Kidney (tissue), 13 donors: ENCODE measurements at regions not wholly inside any gene's neighbourhood (a gene's known extent, or its start where the extent isn't known, plus 50 kb on each side); places are given as distances from the start of the nearest gene placed in this dataset.
"Not testable (repeated sequence)": the region's sequence is repeated elsewhere in the genome, so short reads cannot be mapped to it uniquely, and the experiment has no call there.

ENCODE experiments used
- DNase-seq, 5 donors: peaks; one replicate each; pipeline ENCODE4 v3.0.0-alpha.2; 2013 to 2020
- FAIRE-seq: peaks from 2 replicates; lab custom pipeline; 2012; peaks lifted over from hg19 to GRCh38; lab: Jason Lieb, UNC
- H3K27ac ChIP-seq, 2 donors: one replicate each; pipeline ENCODE4 v1.7.0; 2013; ENCODE audit warnings: low read depth in 2 of 2, low read length in 2 of 2, inconsistent platforms in 1 of 2
- H3K27me3 ChIP-seq: one replicate; pipeline ENCODE4 v1.7.1; 2013; ENCODE audit warnings: low read length, inconsistent platforms; ENCODE audit not compliant: control insufficient read depth, insufficient read depth
- H3K36me3 ChIP-seq, 3 donors: one replicate each; pipeline versions ENCODE4 v1.7.0 to v1.7.1; 2013; ENCODE audit warnings: low read length in 3 of 3, control low read depth in 1 of 3, inconsistent platforms in 1 of 3; ENCODE audit not compliant: insufficient read depth in 3 of 3, control insufficient read depth in 2 of 3
- H3K4me1 ChIP-seq, 3 donors: one replicate each; pipeline versions ENCODE4 v1.7.0 to v1.7.1; 2013; ENCODE audit warnings: low read length in 3 of 3, inconsistent platforms in 1 of 3, low read depth in 1 of 3; ENCODE audit not compliant: control insufficient read depth in 2 of 3, insufficient read depth in 2 of 3
- H3K4me3 ChIP-seq, 3 donors: one replicate each; pipeline versions ENCODE4 v1.7.0 to v1.8.1; 2013; ENCODE audit warnings: low read length in 3 of 3, control low read depth in 1 of 3, inconsistent platforms in 1 of 3
- H3K9ac ChIP-seq, 3 donors: one replicate each; pipeline versions ENCODE4 v1.7.0 to v1.7.1; 2013; ENCODE audit warnings: low read length in 3 of 3, control low read depth in 1 of 3, inconsistent platforms in 1 of 3
- H3K9me3 ChIP-seq, 3 donors: one replicate each; pipeline versions ENCODE4 v1.7.0 to v1.7.1; 2013; ENCODE audit warnings: low read length in 3 of 3, control low read depth in 1 of 3, inconsistent platforms in 1 of 3; ENCODE audit not compliant: control insufficient read depth in 2 of 3, insufficient read depth in 1 of 3
- CTCF ChIP-seq: IDR thresholded peaks from 3 replicates; pipeline ENCODE4 v1.5.1; 2012; ENCODE audit warnings: mild to moderate bottlenecking, moderate library complexity, borderline replicate concordance; ENCODE audit not compliant: insufficient read depth; ENCODE audit errors: extremely low read depth
- intact Hi-C: fragments of 100-400 bp; cut with DNase I; formaldehyde crosslinking; loops from one replicate; pipeline ENCODE4 v1.11.1; 2022
- donor health status: control.
- donor health status: control.
- donor health status: control.
- donor health status: control.
- donor health status: control.
- donor health status: DM: yes; HTN: yes; CAD: no.
- donor health status: Normal renal cell carcinoma (clear cell type).

DNA sequence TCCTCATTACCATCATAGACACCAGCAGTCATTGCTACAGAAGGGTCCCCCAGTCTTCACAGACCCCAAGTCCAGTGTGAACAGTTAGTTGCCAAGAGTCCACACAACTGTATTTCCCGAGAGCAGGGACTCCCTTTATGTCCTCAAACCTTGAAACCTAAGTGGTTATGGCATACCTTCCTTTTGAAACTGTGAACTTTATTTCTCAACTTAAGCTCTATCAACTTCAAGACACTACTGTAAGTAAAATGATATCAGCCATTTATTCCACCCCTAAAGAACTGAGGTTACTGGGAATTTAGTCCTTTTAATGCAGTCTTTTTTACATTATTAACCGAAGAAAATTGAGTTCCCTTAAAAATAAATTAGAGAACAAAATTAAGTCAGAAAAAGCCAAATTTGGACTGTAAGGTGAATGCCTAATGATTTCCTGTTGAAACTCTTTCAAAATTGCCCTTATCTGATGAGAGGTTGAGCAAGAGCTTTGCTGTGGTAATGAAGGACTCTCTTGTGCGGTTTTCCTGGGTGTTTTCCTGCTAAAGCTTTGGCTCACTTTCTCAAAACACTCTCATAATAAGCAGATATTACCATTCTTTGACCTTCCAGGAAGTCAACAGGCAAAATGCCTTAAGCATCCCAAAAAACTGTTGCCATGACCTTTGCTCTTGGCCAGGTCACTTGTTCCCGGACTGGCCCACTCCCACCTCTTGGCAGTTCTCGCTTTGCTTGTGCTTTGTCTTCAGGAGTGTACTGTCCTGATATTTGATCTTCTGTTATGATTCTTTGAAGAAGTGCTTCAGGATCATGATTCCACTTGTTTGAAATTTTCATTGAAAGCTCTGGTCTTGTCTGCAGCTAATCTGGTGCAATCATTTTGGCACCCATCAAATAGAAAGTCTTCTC lies 765.4 kb upstream of the ANO3 start:
- DNase-seq, result no peak
- Histone ChIP-seq H3K4me1 (no peaks in the 10 kb centered on the region), H3K27me3 (no peaks in the 10 kb centered on the region), H3K36me3 (no peaks in the 10 kb centered on the region), H3K4me3 (no peak overlapping the region), H3K27ac (no peak overlapping the region), H3K9me3 (peaks cover 0 to 2% (median 0%) of the 10 kb centered on the region in 3 donors), H3K9ac (no peak overlapping the region)
- FAIRE-seq, result no peak
- no peak for TF ChIP-seq CTCF
- intact Hi-C loops, result no loop called here

GRCh38 chr11:25576320-25576719 lies 755.6 kb upstream of the ANO3 start:
- Histone ChIP-seq H3K27ac (no peak overlapping the region), H3K9me3 (peaks cover 0 to 2% (median 0%) of the 10 kb centered on the region in 3 donors), H3K9ac (no peak overlapping the region), H3K4me1 (no peaks in the 10 kb centered on the region), H3K36me3 (no peaks in the 10 kb centered on the region), H3K4me3 (no peak overlapping the region), H3K27me3 (no peaks in the 10 kb centered on the region)
- no peak for TF ChIP-seq CTCF
- FAIRE-seq, result no peak
- intact Hi-C loops, result no loop called here
- no peak for DNase-seq

DNA sequence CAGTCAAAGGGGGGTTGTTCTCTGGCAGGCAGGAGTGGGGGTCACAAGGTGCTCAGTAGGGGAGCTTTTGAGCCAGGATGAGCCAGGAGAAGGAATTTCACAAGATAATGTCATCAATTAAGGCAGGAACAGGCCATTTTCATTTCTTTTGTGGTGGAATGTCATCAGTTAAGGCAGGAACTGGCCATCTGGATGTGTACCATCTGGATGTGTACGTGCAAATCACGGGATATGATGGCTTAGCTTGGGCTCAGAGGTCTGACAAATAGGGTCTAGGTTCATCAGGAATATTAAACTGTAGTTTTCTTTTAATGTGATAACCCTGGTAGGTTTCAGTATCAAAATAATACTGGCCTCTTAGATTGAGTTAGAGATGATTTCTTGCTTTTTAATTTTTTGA lies 752.4 kb upstream of the ANO3 start:
- H3K9ac ChIP-seq, H3K4me1 ChIP-seq, DNase-seq, FAIRE-seq, H3K27me3 ChIP-seq, H3K4me3 ChIP-seq, H3K9me3 ChIP-seq, H3K36me3 ChIP-seq, H3K27ac ChIP-seq, intact Hi-C loops: not testable (repeated sequence)

DNA sequence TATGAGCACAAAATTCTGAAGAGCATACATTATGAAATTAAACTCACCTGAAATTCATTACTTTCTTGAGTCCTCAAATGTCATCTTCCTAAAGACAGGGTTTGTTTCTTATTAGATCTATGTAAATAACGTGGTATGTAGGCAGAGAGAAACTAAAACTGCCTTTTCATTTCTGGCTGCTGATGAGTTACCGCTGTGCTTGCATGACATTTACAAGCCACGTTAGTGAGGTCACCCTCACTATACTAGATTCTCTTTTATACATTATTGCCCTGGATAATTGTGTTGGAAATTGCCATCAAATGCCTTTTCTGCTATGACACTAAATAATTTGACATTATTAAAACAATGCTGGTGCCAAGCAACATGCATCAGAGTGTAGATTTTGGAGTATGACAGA lies 748.3 kb upstream of the ANO3 start:
- H3K27me3 ChIP-seq, result no peaks in the 10 kb centered on the region
- FAIRE-seq (no peak), DNase-seq (no peak)
- H3K9ac ChIP-seq, result no peak overlapping the region
- intact Hi-C loops, result no loop called here
- no peaks in the 10 kb centered on the region for H3K36me3 ChIP-seq
- no peak overlapping the region for H3K27ac ChIP-seq
- H3K9me3 ChIP-seq, result no peaks in the 10 kb centered on the region
- no peak overlapping the region for H3K4me3 ChIP-seq
- no peaks in the 10 kb centered on the region for H3K4me1 ChIP-seq
- no peak for TF ChIP-seq CTCF
